ENCODE measurements at regions not wholly inside any gene's neighbourhood (a gene's known extent, or its start where the extent isn't known, plus 50 kb on each side); places are given as distances from the start of the nearest gene placed in this dataset.

DNA sequence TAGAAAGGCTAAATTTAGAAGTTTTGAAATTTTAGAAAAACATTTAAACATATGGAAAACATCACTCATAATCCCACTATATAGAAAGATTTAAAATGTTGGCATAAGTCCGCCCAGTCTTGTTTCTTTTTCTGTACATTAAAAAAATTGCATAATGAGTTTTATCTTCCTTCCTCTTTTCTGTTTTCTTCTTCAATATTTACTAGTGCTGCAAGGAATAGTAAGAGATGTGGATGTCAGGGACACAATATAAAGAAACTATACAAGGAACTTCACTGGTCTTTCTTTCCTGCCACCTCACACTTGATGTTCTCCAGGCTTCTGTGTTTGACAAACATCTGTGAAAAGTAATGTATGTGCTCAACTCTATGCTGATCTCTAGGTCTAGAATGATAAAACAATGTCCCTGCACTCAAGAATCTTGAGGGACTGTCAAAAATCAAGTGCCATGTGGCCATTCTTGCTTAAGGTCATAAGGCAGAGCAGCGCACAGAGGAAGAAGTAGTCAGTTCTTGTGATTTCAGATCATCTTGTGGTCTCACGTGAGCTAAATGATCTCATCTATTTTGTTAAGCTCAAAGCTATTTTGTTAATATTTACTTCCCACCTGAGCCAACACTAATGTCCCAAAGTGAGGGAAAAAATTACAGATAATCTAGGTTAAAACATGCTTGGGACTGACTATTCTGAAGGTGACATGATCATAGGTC, 186.9 kb upstream of the OBI1 start:
- DNase-seq (no peak), ATAC-seq (replicated peaks in 1 of 2) (no peak)
- Mint-ChIP-seq H3K4me3 (no peak overlapping the region), H3K4me1 (ENCODE audit: low read depth) (no peaks in the 10 kb centered on the region), H3K9me3 (no peaks in the 10 kb centered on the region), H3K27ac (no peak overlapping the region), H3K36me3 (ENCODE audit: insufficient read depth in 2 of 2) (no peaks in the 10 kb centered on the region), H3K27me3 (ENCODE audit: low read depth) (no peaks in the 10 kb centered on the region)

DNA sequence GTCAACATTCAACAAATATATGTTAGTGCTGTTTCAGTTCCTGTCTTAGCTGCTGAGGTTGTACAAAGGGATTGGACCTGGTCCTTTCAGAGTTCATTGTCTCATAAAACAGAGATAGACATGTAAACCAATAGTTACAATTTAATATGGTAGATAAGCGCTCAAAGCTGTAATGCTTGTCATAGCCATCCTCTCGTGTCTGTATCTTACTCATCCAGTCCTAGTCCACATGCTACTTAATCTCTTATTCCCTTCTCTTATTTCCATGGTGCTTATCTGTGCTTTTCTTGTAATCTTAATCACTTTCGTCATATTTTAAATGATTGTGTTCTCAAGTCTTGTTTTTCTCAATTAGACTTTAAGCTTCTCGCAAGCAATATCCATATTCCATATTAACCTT, 185.2 kb upstream of the OBI1 start:
- Mint-ChIP-seq H3K9me3 (no peaks in the 10 kb centered on the region), H3K4me1 (ENCODE audit: low read depth) (no peaks in the 10 kb centered on the region), H3K4me3 (no peak overlapping the region), H3K27me3 (ENCODE audit: low read depth) (no peaks in the 10 kb centered on the region), H3K36me3 (ENCODE audit: insufficient read depth in 2 of 2) (no peaks in the 10 kb centered on the region), H3K27ac (no peak overlapping the region)
- no peak for DNase-seq
- no peak for ATAC-seq (replicated peaks in 1 of 2)

DNA sequence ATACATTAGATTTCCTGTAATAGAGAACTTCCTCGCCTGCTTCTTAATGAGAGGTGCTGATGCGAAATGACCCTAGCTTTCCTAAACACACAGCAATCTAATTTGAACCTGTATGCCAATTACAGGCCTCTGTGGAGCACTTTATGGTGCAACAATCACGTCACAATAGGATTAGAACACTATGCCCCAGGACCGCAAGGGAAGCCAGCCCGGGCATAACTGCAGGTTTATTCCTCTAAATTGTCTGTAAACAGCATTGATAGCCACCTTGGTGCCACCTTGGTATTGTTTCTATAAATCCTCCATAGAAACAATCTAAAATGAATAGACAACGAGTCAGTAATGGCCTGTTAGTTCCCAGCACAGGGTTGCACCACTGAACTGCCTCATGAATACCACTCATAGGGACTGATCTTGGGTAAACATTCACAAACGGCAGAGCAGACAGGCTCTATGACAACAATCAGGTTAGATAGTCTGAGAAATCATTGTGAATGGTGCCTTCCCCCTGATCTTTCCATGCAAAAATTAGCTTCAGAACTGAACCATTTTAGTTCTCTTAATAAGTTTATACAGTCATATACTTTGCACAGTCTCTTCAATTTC, 182.5 kb upstream of the OBI1 start:
- Mint-ChIP-seq H3K27ac (no peak overlapping the region), H3K27me3 (ENCODE audit: low read depth) (no peaks in the 10 kb centered on the region), H3K4me1 (ENCODE audit: low read depth) (no peaks in the 10 kb centered on the region), H3K9me3 (no peaks in the 10 kb centered on the region), H3K36me3 (ENCODE audit: insufficient read depth in 2 of 2) (no peaks in the 10 kb centered on the region), H3K4me3 (no peak overlapping the region)
- ATAC-seq (replicated peaks in 1 of 2) (no peak), DNase-seq (no peak)

DNA sequence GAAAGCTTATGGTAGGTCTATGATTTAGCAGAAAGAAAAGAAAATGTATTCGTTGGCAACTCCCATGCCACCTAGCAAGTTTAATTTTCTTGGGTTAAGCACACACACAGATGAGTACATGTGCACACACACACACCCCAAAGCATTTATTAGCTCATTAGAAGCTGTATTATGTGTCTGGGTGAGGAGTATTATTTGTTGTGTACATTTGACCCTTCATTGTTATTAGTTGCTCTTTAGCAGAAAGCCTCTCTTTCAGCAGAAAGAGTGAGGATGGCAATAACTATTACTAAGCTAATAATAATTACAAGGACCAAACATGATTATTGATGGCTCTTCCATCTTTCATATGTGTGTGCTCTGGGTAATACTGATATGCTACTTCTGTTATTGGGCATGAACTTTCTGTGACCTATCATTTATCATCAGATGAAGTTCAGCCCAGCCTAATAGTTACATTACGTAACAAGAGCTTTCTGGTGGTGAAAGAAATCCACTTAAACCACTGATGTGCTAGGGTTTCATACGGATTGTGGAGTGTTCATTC, 177.4 kb upstream of the OBI1 start:
- Mint-ChIP-seq H3K4me3 (no peak overlapping the region), H3K27me3 (ENCODE audit: low read depth) (no peaks in the 10 kb centered on the region), H3K27ac (no peak overlapping the region), H3K36me3 (ENCODE audit: insufficient read depth in 2 of 2) (no peaks in the 10 kb centered on the region), H3K9me3 (no peaks in the 10 kb centered on the region), H3K4me1 (ENCODE audit: low read depth) (no peaks in the 10 kb centered on the region)
- ATAC-seq (replicated peaks in 1 of 2) = no peak
- DNase-seq = no peak

DNA sequence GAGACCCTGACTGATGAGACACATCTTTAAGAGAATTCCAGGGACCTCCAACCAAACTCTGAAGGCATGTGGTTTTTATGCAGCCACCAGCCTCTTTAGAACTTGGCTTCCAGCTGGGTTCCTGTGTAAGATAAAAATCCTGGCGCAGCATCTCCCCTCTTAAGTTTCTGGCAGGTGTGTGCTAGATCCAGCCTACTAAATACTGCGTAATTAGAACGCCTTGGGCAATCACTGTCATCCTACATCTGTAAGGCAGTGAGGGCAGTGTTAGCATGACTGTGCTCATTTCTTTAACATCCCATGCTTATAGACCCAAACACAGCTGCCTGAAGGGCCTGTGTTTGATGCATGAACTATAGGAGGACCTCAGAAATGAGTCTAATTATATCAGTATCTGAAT, 173.5 kb upstream of the OBI1 start:
- Mint-ChIP-seq H3K9me3 (no peaks in the 10 kb centered on the region), H3K27ac (no peak overlapping the region), H3K4me1 (ENCODE audit: low read depth) (no peaks in the 10 kb centered on the region), H3K4me3 (no peak overlapping the region), H3K27me3 (ENCODE audit: low read depth) (peaks cover 19% of the 10 kb centered on the region), H3K36me3 (ENCODE audit: insufficient read depth in 2 of 2) (no peaks in the 10 kb centered on the region)
- DNase-seq = no peak
- no peak for ATAC-seq (replicated peaks in 1 of 2)

DNA sequence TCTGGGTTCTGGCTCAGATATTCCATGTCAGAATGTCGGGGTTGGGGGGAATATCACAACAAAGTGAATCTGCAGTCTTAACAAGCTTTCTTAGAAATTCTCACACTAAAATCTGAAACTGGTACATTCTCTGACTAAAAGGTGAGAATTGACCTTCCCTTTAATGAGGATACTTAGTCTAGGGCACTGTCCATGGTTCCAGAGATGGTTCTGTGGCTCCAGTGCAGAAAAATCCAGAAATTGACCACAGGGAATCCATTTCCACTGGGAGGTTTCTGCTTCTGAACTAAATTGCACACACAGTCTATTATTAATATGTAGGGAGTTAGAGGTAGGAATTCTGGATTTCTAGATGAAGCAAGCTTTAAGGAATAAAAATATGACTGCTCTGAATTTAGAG, 171.6 kb upstream of the OBI1 start:
- no peak overlapping the region for H3K27ac Mint-ChIP-seq
- DNase-seq (no peak), ATAC-seq (replicated peaks in 1 of 2) (no peak)
- no peak overlapping the region for H3K4me3 Mint-ChIP-seq
- peaks cover 19% of the 10 kb centered on the region for H3K27me3 Mint-ChIP-seq (ENCODE audit: low read depth)
- H3K4me1 Mint-ChIP-seq (ENCODE audit: low read depth) = no peaks in the 10 kb centered on the region
- no peaks in the 10 kb centered on the region for H3K36me3 Mint-ChIP-seq (ENCODE audit: insufficient read depth in 2 of 2)
- H3K9me3 Mint-ChIP-seq = no peaks in the 10 kb centered on the region

DNA sequence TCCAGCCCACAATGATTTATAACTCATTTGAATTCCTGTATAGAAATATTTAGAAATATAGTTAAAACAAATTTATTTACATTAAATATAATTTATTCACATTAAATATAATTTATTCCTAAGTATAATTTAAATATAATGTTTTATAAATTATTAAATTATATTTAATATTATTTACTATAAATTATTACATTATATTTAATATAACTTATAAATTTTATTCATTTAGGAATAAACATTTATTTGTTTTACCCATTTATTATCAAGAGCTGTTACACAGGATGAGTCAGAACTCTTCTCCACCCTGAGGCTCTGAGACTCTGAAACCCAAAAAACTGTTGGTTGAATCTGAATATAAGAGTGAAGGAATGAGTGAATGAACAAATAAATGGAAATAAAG, 170.9 kb upstream of the OBI1 start:
- H3K36me3 Mint-ChIP-seq (ENCODE audit: insufficient read depth in 2 of 2) = no peaks in the 10 kb centered on the region
- H3K27ac Mint-ChIP-seq = no peak overlapping the region
- H3K4me1 Mint-ChIP-seq (ENCODE audit: low read depth) = no peaks in the 10 kb centered on the region
- DNase-seq = no peak
- H3K9me3 Mint-ChIP-seq = no peaks in the 10 kb centered on the region
- no peak for ATAC-seq (replicated peaks in 1 of 2)
- no peak overlapping the region for H3K4me3 Mint-ChIP-seq
- peaks cover 19% of the 10 kb centered on the region for H3K27me3 Mint-ChIP-seq (ENCODE audit: low read depth)

DNA sequence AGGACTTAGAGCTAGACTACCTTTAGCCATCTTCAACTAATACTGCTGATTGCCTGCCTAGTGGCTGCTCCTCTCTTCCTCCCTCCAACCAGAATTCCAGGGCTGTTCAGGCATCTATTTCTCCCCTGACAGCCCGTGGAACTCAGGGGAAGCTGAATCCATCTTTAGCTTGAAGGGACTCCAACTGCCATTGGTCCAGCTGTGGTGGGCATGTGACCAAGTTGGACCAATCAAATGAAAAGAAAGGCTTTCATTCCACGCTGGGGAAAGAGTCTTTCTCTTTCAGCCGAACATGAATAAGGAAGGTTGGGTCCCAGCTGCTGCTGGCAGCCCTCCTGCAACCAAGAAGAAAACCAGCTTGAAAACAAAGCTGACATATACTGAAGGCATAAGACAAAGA, 168.5 kb upstream of the OBI1 start:
- ATAC-seq (replicated peaks in 1 of 2) = no peak
- no peak overlapping the region for H3K4me3 Mint-ChIP-seq
- DNase-seq = no peak
- no peak overlapping the region for H3K27ac Mint-ChIP-seq
- H3K36me3 Mint-ChIP-seq (ENCODE audit: insufficient read depth in 2 of 2) = no peaks in the 10 kb centered on the region
- H3K27me3 Mint-ChIP-seq (ENCODE audit: low read depth) = peaks cover 19% of the 10 kb centered on the region
- H3K4me1 Mint-ChIP-seq (ENCODE audit: low read depth) = no peaks in the 10 kb centered on the region
- no peaks in the 10 kb centered on the region for H3K9me3 Mint-ChIP-seq

DNA sequence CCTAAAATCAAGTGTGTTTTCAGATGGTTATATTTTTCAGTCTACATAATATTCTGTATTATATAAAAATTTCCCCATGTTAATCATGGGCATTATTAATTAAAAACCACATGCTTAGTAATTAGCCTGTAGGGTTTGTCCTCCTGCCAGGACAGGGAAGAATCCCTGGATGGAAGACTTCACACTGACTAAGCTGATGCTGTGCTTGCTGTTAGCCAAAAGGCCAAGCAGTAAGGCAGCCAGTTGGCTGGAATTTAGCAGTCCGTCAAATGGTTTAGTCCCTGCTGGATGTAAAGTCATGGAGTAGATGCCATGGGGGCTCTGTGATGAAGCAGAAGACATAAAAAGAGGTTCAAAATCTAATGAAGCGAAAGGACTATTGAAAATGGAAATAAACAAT, 168.0 kb upstream of the OBI1 start:
- Mint-ChIP-seq H3K4me1 (ENCODE audit: low read depth) (no peaks in the 10 kb centered on the region), H3K9me3 (no peaks in the 10 kb centered on the region), H3K36me3 (ENCODE audit: insufficient read depth in 2 of 2) (no peaks in the 10 kb centered on the region), H3K4me3 (no peak overlapping the region), H3K27ac (no peak overlapping the region), H3K27me3 (ENCODE audit: low read depth) (peaks cover 19% of the 10 kb centered on the region)
- ATAC-seq (replicated peaks in 1 of 2) = no peak
- no peak for DNase-seq

DNA sequence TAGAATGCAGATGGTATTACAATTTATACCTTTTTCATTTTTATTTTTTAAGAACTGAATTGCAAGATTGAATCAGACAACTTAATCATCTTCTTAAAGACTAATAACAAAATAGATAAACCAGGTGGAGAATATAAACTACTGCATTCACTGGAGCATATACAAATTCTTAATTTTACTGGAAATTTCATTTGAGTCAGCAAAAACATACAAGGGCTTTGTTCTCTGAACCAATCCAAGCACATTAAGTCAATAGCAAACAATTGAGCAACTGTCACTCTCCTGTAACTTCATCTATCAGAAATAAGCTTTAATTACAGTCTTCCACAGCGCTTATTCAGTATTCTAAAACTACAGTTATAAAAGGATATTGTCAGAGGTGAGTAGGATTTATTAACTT, 167.4 kb upstream of the OBI1 start:
- DNase-seq (no peak), ATAC-seq (replicated peaks in 1 of 2) (no peak)
- Mint-ChIP-seq H3K27ac (no peak overlapping the region), H3K4me1 (ENCODE audit: low read depth) (no peaks in the 10 kb centered on the region), H3K4me3 (no peak overlapping the region), H3K27me3 (ENCODE audit: low read depth) (peaks cover 19% of the 10 kb centered on the region), H3K9me3 (no peaks in the 10 kb centered on the region), H3K36me3 (ENCODE audit: insufficient read depth in 2 of 2) (no peaks in the 10 kb centered on the region)

DNA sequence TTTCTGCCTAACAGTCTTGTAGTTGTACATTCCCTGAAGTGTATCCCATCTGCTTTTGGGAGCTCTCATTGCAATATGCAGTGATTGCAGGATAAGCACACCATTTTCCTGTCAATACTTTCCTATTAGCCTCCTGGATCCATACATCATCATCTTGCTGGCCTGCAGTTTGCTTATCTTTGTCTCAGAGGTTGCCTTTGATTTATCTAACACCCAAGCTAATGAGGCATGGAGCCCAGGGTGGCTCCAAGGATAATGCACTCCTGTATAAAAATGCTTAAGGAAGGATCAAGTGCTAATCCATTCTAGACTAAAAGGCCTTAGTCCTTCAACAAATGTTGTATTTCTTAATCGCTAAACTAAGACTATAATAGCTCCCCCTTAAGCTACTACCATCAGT, 161.6 kb upstream of the OBI1 start:
- Mint-ChIP-seq H3K9me3 (no peaks in the 10 kb centered on the region), H3K36me3 (ENCODE audit: insufficient read depth in 2 of 2) (no peaks in the 10 kb centered on the region), H3K4me3 (no peak overlapping the region), H3K4me1 (ENCODE audit: low read depth) (no peaks in the 10 kb centered on the region), H3K27me3 (ENCODE audit: low read depth) (no peaks in the 10 kb centered on the region), H3K27ac (no peak overlapping the region)
- no peak for ATAC-seq (replicated peaks in 1 of 2)
- no peak for DNase-seq

DNA sequence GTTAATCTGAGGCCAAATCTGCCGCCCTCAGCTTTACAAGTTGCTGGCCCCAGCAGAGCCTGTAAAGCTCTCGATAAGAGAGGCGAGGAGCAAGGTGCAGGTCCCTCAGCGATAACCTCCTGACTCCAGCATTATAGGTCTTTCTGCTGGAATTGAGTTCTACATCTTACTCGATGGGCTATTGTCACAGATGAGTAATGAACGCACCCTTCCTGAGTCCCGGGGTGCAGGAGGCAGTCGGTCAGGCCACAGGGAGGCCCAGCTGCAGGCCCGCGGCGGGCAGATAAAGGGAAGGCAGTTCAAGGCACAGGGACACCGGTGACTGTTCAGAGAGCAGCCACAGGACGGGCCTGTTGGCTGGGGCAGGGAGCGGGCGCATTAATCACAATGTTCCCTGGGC, 157.6 kb upstream of the OBI1 start:
- no peak for DNase-seq
- H3K36me3 Mint-ChIP-seq (ENCODE audit: insufficient read depth in 2 of 2) = no peaks in the 10 kb centered on the region
- no peak for ATAC-seq (replicated peaks in 1 of 2)
- no peaks in the 10 kb centered on the region for H3K9me3 Mint-ChIP-seq
- no peak overlapping the region for H3K4me3 Mint-ChIP-seq
- H3K27me3 Mint-ChIP-seq (ENCODE audit: low read depth) = peaks cover 6% of the 10 kb centered on the region
- H3K27ac Mint-ChIP-seq = no peak overlapping the region
- H3K4me1 Mint-ChIP-seq (ENCODE audit: low read depth) = no peaks in the 10 kb centered on the region

DNA sequence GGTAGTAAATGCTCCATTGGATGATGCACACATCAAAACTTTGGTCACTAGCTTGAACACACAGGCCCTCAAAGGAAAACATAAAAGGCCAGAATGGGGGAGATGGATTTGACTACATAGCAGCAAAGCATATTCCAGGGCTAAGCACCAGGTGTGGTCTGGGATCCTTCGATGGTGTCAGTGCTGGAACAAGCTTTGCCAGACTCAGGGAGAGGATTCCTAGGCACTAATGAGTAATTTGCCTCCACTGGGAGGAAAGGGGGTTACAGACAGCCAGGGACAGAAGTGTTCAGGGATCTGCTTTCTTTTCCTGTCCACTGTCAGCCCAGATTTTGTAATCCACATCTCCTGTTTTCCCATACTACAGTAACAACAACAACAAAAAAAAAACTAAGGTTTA, 157.2 kb upstream of the OBI1 start:
- DNase-seq = no peak
- Mint-ChIP-seq H3K36me3 (ENCODE audit: insufficient read depth in 2 of 2) (no peaks in the 10 kb centered on the region), H3K27me3 (ENCODE audit: low read depth) (peaks cover 6% of the 10 kb centered on the region), H3K9me3 (no peaks in the 10 kb centered on the region), H3K4me3 (no peak overlapping the region), H3K27ac (no peak overlapping the region), H3K4me1 (ENCODE audit: low read depth) (no peaks in the 10 kb centered on the region)
- no peak for ATAC-seq (replicated peaks in 1 of 2)

DNA sequence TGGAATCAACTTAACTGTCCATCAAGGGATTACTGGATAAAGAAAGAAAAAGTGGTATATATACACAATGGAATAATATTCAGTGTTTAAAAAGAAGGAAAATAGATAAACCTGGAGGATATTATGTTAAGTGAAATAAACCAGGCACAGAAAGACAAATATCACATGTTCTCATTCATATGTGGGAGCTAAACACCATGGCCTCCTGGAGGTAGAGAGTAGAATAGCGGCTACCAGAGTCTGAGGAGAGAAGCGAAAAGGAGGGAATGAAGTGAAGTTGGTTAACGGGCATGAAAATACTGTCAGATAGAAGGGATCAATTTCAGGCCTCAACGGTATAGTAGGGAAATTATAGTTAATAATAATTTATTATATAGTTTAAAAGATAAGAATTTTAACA, 147.5 kb upstream of the OBI1 start:
- Mint-ChIP-seq H3K4me1 (ENCODE audit: low read depth) (no peaks in the 10 kb centered on the region), H3K27ac (no peak overlapping the region), H3K4me3 (no peak overlapping the region), H3K36me3 (ENCODE audit: insufficient read depth in 2 of 2) (no peaks in the 10 kb centered on the region), H3K27me3 (ENCODE audit: low read depth) (no peaks in the 10 kb centered on the region), H3K9me3 (peaks cover 0 to 2% of the 10 kb centered on the region in 2 donors)
- DNase-seq (no peak), ATAC-seq (replicated peaks in 1 of 2) (no peak)
